ENCODE measurements at regions not wholly inside any gene's neighbourhood (a gene's known extent, or its start where the extent isn't known, plus 50 kb on each side); places are given as distances from the start of the nearest gene placed in this dataset.
A peak's percentile ranks its signal among the peaks of the same experiment; 100 is the strongest.

DNA sequence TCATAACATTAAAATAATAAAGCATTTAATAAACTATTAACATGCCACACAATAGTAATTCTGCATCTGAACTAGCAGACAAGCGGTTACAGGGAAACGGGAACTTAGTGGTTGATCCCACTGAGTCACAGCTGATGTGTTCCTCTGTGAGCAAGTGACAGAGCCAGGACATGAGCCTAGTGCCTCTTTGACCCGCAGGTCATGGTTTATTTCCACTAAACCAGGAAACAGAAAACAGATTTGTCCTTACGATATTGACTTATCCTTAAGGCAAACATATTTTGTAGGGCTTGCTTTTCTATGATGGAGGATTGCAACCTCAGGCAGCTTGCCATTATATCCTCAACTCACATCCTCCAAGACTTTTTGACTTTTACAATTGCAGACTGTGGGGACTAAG lies 987.3 kb downstream of the CCSER2 start:
- no peak overlapping the region for H3K4me3 ChIP-seq (ENCODE audit: low read depth, low read length)
- TF ChIP-seq, protein P1, sequence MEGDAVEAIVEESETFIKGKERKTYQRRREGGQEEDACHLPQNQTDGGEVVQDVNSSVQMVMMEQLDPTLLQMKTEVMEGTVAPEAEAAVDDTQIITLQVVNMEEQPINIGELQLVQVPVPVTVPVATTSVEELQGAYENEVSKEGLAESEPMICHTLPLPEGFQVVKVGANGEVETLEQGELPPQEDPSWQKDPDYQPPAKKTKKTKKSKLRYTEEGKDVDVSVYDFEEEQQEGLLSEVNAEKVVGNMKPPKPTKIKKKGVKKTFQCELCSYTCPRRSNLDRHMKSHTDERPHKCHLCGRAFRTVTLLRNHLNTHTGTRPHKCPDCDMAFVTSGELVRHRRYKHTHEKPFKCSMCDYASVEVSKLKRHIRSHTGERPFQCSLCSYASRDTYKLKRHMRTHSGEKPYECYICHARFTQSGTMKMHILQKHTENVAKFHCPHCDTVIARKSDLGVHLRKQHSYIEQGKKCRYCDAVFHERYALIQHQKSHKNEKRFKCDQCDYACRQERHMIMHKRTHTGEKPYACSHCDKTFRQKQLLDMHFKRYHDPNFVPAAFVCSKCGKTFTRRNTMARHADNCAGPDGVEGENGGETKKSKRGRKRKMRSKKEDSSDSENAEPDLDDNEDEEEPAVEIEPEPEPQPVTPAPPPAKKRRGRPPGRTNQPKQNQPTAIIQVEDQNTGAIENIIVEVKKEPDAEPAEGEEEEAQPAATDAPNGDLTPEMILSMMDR (IDR thresholded peaks at IDR 0.05; ENCODE audit: borderline replicate concordance, insufficient read depth, low read depth, low read length): no peak

DNA sequence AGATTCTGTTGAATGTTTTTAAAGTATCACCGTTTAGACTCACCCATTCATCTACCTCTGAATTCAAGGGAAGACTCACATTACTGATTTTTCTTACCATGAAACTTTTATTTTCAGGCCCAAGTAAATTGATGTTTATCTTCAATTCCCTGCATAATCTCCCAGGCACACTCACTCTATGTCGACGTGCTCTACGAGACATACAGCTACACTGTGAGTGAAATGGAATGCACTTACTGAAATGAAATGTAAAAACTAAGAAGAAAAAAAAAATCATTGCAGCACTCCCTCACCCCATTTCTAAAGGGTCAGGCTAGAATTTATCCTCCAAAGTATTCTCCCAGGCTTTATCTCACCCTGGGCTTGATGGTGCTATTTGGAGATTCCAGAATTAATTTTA lies 987.9 kb downstream of the CCSER2 start:
- TF ChIP-seq, protein P1 (IDR thresholded peaks at IDR 0.05; ENCODE audit: borderline replicate concordance, insufficient read depth, low read depth, low read length): no peak
- H3K4me3 ChIP-seq (ENCODE audit: low read depth, low read length): no peak overlapping the region

DNA sequence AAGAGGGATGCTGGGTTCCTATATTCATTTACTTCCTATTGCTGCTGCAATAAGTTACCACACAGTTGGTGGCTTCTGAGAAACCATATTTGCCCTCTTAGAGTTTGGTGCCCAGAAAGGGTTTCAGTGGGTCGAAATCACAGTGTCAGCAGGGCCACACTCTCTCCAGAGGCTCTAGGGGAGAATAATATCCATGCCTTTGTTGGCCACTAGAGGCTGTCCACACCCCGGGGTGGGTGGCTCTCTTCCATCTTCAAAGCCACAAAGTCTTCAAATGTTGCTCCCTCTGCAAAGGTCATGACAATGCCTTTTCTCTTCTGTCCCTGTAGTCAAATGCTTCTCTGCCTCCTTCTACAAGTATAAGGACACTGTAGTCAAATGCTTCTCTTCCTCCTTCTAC lies 989.4 kb downstream of the CCSER2 start:
- no peak overlapping the region for H3K4me3 ChIP-seq (ENCODE audit: low read depth, low read length)
- TF ChIP-seq, protein P1 (IDR thresholded peaks at IDR 0.05; ENCODE audit: borderline replicate concordance, insufficient read depth, low read depth, low read length): peak; percentile 49

DNA sequence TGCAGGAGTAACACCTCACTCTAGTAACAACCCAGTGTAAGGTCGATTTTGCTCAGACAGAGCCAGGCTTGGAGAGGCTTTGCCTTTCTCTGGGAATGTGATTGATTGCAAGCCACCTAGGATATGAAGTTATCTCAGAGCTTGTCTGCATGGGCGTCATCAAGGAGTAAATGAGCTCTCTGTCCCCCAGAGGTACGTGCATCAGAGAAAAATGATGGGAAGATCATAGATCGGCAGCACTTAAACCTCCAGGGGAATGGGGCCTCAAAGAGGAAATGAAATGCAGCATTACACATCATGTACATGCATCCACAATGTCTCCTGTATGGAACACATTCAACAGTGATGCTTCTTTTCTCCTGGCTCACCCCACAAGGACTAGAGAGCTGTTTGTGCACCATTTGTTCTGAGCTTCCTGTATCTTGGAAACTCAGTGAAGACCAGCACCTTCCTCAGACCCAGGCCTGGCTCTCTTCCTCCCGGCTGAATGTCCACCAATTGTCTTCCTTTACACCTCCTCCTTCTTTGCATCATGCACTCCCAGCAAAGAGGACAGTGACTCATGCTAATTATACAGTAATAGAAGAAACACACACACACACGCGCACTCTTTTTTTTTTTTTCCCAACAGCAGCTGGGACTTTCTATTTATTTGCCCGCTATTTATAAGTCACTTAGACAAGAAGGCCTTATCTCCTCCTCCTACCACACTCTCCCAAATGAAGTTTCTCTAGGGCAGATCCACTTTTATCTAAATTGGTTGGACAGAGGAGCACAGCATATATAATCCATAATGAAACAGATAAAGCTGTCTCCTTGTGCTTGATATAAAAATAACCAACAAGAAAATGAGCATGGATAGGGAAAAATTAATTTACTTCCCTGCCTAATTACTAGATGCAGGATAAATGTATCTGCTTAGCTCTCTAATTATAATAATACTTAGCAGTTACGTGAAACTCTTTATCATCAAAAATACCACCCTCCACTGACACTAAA lies 990.7 kb downstream of the CCSER2 start:
- H3K4me3 ChIP-seq (ENCODE audit: low read depth, low read length): no peak overlapping the region
- TF ChIP-seq, protein P1 (IDR thresholded peaks at IDR 0.05; ENCODE audit: borderline replicate concordance, insufficient read depth, low read depth, low read length): no peak

DNA sequence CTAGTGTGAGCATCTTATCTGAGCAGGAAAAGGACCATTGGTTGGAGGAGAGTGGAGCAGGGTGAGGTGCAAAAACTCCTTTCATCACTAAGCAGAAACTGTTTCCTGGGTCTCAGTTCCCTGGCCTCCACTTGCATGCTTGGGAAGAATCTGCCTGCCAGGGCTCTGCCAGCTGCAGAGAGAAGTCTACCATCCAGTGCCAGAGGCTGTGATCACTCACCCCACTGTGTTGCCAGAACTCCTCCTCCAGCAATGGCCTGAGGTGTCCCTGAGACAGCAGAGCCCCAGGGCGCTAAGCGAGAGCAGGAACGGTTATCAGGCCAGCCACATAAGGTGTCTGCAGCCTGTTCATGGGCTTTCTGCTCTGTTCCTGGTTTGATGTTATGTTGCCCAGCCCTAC lies 991.4 kb downstream of the CCSER2 start:
- TF ChIP-seq, protein P1 (IDR thresholded peaks at IDR 0.05; ENCODE audit: borderline replicate concordance, insufficient read depth, low read depth, low read length): no peak

DNA sequence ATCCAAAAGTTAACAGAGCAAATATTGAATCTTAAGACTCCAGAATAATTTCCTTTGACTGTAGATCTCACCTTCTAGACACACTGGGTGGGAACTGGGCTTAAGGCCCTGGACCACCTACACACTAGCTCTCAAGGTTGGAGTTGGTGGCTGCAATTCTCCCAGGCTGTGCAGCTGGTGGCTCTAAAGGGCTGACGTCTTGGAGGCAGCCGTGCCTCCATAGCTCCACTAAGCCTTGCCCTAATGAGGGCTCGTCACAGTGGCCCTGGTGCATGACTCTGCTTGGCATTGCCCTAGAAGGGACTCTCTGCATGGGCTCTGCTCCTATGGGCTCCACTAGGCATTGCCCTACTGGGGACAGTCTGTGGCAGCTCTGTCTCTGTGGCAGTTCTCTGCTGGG lies 1005.2 kb downstream of the CCSER2 start:
- TF ChIP-seq, protein P1 (IDR thresholded peaks at IDR 0.05; ENCODE audit: borderline replicate concordance, insufficient read depth, low read depth, low read length): no peak
- no peak overlapping the region for H3K4me3 ChIP-seq (ENCODE audit: low read depth, low read length)

More for the DNA sequence above, 991.4 kb downstream of the CCSER2 start:
- no peak overlapping the region for H3K4me3 ChIP-seq (ENCODE audit: low read depth, low read length)

DNA sequence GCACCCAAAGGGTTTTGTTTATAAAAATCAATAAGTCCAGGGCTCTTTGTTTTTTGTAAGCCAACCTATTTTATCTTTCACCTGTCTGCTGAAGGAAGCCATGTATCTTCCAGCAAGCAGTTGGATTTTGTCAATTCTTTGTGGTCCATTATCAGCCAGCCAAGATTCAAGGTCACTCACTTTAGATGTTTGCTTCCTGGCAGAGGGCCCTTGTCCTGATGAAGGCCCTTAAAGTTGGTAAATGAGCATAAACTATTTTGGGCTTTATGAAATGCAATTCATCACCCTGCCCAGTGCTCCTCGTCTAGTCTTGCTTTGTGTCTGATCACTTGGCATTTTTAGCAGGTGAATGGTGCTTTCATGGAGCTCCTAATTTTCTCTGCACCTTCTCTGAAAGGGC lies 1004.2 kb downstream of the GRID1 start:
- H3K4me3 ChIP-seq (ENCODE audit: low read depth, low read length): no peak overlapping the region
- TF ChIP-seq, protein P1 (IDR thresholded peaks at IDR 0.05; ENCODE audit: borderline replicate concordance, insufficient read depth, low read depth, low read length): no peak
